ENCODE measurements at regions not wholly inside any gene's neighbourhood (a gene's known extent, or its start where the extent isn't known, plus 50 kb on each side); places are given as distances from the start of the nearest gene placed in this dataset.

GRCh38 chr21:36627242-36627641, 71.7 kb upstream of the SIM2 start:
- DNase-seq (ENCODE audit: low spot score) (no peak), ATAC-seq (ENCODE audit: insufficient number of reproducible peaks, low FRiP score, low read depth) (no peak)
- no peaks in the 10 kb centered on the region for H3K27me3 ChIP-seq (replicated peaks; ENCODE audit: insufficient read depth)
- no peak overlapping the region for H3K4me3 ChIP-seq
- no peak for TF ChIP-seq CTCF (IDR thresholded peaks at IDR 0.05)
- H3K4me1 ChIP-seq (ENCODE audit: control insufficient read depth in 1 of 2, low read depth in 2 of 2) = no peaks in the 10 kb centered on the region
- no peaks in the 10 kb centered on the region for H3K9me3 ChIP-seq
- H3K27ac ChIP-seq = no peak overlapping the region
- H3K36me3 ChIP-seq = no peaks in the 10 kb centered on the region

GRCh38 chr21:36628106-36628505, 70.8 kb upstream of the SIM2 start:
- no peaks in the 10 kb centered on the region for H3K9me3 ChIP-seq
- H3K4me3 ChIP-seq = no peak overlapping the region
- H3K4me1 ChIP-seq (ENCODE audit: control insufficient read depth in 1 of 2, low read depth in 2 of 2) = no peaks in the 10 kb centered on the region
- H3K27me3 ChIP-seq (replicated peaks; ENCODE audit: insufficient read depth) = no peaks in the 10 kb centered on the region
- no peak for TF ChIP-seq CTCF (IDR thresholded peaks at IDR 0.05)
- H3K36me3 ChIP-seq = no peaks in the 10 kb centered on the region
- H3K27ac ChIP-seq = no peak overlapping the region
- DNase-seq (ENCODE audit: low spot score) = no peak
- ATAC-seq (ENCODE audit: insufficient number of reproducible peaks, low FRiP score, low read depth) = no peak

GRCh38 chr21:36628761-36629460, 70.0 kb upstream of the SIM2 start:
- DNase-seq (ENCODE audit: low spot score) (no peak), ATAC-seq (ENCODE audit: insufficient number of reproducible peaks, low FRiP score, low read depth) (no peak)
- no peaks in the 10 kb centered on the region for H3K4me1 ChIP-seq (ENCODE audit: control insufficient read depth in 1 of 2, low read depth in 2 of 2)
- no peak overlapping the region for H3K4me3 ChIP-seq
- TF ChIP-seq CTCF (IDR thresholded peaks at IDR 0.05) = no peak
- H3K27me3 ChIP-seq (replicated peaks; ENCODE audit: insufficient read depth) = no peaks in the 10 kb centered on the region
- no peaks in the 10 kb centered on the region for H3K9me3 ChIP-seq
- H3K27ac ChIP-seq = no peak overlapping the region
- H3K36me3 ChIP-seq = no peaks in the 10 kb centered on the region

- Histone ChIP-seq H3K27ac (no peak overlapping the region), H3K9me3 (no peaks in the 10 kb centered on the region), H3K4me1 (ENCODE audit: control insufficient read depth in 1 of 2, low read depth in 2 of 2) (no peaks in the 10 kb centered on the region), H3K4me3 (no peak overlapping the region), H3K36me3 (no peaks in the 10 kb centered on the region), H3K27me3 (replicated peaks; ENCODE audit: insufficient read depth) (no peaks in the 10 kb centered on the region)
- ATAC-seq (ENCODE audit: insufficient number of reproducible peaks, low FRiP score, low read depth) (no peak), DNase-seq (ENCODE audit: low spot score) (no peak)
- TF ChIP-seq CTCF (IDR thresholded peaks at IDR 0.05) = peak; percentile 49
Observed at GRCh38 chr21:36630485-36631206, 68.3 kb upstream of the SIM2 start.

GRCh38 chr21:36636016-36636415, 62.9 kb upstream of the SIM2 start:
- no peaks in the 10 kb centered on the region for H3K4me1 ChIP-seq (ENCODE audit: control insufficient read depth in 1 of 2, low read depth in 2 of 2)
- no peaks in the 10 kb centered on the region for H3K27me3 ChIP-seq (replicated peaks; ENCODE audit: insufficient read depth)
- H3K27ac ChIP-seq = no peak overlapping the region
- no peak for TF ChIP-seq CTCF (IDR thresholded peaks at IDR 0.05)
- no peaks in the 10 kb centered on the region for H3K9me3 ChIP-seq
- DNase-seq (ENCODE audit: low spot score) (no peak), ATAC-seq (ENCODE audit: insufficient number of reproducible peaks, low FRiP score, low read depth) (no peak)
- no peak overlapping the region for H3K4me3 ChIP-seq
- no peaks in the 10 kb centered on the region for H3K36me3 ChIP-seq
